Limb (tissue), 2 donors: ENCODE measurements at regions not wholly inside any gene's neighbourhood (a gene's known extent, or its start where the extent isn't known, plus 50 kb on each side); places are given as distances from the start of the nearest gene placed in this dataset.
"Not testable (repeated sequence)": the region's sequence is repeated elsewhere in the genome, so short reads cannot be mapped to it uniquely, and the experiment has no call there.

Experiments used
- DNase-seq, 2 donors: peaks; one replicate each; pipeline ENCODE4 v3.0.0-alpha.2; 2016; ENCODE audit errors: extremely low spot score in 2 of 2

DNA sequence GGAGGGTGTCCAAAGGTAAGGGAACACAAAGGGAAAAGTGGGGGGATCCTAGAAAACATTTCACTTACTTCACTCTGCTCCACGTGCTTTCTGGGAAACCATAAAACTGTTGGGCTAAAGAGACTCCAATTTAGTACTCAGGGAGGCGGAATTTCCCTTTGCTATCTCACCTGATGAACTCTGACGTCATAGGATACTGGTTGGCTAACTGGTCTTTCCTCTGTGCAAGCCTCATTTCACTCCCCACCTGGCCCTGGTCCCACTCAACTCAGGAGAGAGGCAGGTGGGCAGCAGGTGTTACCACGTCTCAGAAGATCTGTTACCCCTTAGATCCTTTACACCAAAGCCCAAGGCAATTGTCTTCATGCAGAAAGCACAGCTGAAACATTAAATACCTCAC, 51.8 kb upstream of the PMAIP1 start:
- DNase-seq = no peak

- DNase-seq = not testable (repeated sequence)
These were observed 52.3 kb upstream of the PMAIP1 start for GRCh38 chr18:59847491-59847846.

- no peak for DNase-seq
These were observed 52.8 kb upstream of the PMAIP1 start for GRCh38 chr18:59846814-59847490.

DNA sequence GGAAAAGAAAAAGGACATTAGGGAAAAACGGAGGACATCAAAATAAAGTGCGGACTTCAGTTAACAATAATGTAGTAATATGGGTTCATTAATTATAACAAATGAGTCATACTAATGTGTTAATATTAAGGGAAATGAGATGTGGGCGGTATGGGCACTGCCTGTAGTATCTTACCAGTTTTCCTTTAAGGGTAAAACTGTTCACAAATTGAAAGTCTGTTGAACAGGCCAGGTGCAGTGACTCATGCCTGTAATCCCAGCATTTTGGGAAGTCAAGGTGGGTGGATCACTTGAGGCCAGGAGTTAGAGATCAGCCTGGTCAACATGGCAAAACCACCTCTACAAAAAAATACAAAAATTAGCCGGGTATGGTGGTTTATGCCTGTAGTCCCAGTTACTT, 56.8 kb upstream of the PMAIP1 start:
- no peak for DNase-seq

- DNase-seq = no peak
These were observed 59.7 kb upstream of the PMAIP1 start for GRCh38 chr18:59839931-59840685.

GRCh38 chr18:59839246-59839645, 60.5 kb upstream of the PMAIP1 start:
- no peak for DNase-seq

DNA sequence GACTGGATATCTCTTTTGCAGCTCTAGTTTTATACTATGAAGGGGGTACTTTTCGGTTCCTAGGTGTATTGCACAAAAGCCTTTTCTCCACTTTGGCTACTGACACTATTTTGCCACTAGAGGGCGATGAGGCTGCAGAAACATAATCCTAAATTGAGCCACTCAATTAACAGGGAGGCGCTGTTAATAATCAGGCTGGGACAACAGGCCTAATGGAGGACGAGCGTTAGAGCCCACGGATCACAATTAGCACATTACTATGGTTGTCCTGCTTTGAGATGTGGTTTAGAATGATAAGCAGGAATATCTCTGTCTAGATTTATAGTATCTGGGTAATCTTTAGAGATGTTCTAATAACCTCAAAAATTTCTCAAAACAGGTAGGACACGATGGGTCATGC, 62.2 kb upstream of the PMAIP1 start:
- peak in 1 of 2 donors; percentile 43 for DNase-seq

GRCh38 chr18:59835605-59836379, 64.0 kb upstream of the PMAIP1 start:
- DNase-seq = no peak

DNA sequence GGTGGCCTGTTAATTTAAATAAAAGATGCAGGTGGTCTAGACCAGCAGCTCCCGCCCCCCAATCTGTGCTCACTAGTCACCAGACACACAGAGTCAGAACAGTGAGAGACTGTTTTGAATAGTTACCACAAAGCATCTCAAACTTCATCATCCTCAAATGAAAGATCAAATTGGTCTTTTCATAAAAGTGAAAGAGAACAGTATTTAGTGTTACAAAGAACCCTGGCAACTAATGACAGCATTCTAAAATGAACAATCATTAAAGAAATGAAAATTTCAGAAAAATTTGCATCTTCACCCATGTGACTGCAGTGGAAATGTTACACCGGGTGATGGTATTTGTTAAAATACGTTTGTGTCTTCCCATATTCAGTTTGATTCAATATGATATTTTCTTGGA, 65.5 kb upstream of the PMAIP1 start:
- no peak for DNase-seq

DNA sequence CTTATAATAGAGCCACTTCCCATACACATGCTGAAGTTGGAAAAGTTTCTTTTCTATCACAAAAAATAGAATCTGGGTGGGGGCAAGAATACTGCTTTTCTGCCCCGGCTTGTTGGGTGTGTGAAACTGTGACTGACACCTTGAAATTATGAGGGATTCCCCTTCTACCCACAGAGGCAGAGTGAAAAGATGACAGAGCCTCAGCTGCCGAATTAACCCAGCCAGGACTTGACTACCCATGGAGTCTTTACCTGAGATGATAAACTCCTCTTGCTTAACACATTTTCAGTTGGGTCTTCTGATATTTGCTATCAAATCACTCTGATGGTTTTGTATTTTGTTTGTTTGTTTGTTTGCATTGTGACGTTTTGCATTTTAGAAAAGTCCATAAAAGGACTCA, 66.0 kb upstream of the PMAIP1 start:
- no peak for DNase-seq

GRCh38 chr18:59823596-59824195, 76.1 kb upstream of the PMAIP1 start:
- peak; percentile 63 to 80 for DNase-seq

DNA sequence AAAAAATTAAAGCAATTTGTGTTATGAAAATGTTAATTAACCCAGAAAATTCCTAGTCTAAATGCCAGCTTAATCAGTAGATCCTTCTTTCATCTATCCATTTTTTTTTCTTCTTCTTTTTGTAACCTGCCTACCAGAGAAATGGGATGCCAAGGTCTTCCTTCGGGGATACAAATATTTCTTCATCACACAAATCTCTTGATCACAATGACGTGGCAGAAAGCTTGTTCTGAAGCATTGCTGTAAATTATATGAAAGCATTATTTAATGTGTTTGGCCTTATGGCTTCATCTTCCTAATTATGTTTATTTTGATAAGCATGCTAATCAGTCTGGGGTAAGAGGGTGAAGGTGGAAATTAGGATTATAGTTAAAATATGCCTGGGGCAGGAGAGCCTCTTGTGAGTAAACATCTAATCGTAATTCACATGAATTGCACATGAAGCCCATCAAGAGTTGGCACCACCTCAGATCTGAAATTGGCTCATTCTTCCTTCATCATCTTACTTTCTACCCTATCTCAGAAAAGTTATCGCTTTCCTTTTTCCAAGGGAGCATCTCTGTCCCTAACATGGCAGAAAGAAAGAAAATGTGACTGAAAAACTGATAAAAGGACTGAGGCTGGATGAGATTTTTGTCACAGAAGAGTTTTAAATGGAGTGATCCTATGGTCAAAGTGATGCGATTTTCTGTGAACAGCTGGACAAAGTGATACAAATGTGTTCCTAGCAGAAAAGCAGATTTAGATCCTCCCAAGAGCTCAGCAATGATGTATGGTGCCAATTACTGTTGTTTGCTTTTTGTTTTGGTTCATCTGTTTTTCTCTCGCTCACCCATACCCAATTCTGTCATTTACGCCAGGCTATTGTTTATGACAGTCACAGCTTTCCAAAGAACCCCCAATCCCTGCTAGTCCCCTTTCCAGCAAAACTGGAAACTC, 76.9 kb upstream of the PMAIP1 start:
- DNase-seq = no peak

- DNase-seq = no peak
These were observed 77.8 kb upstream of the PMAIP1 start for GRCh38 chr18:59821983-59822382.

DNA sequence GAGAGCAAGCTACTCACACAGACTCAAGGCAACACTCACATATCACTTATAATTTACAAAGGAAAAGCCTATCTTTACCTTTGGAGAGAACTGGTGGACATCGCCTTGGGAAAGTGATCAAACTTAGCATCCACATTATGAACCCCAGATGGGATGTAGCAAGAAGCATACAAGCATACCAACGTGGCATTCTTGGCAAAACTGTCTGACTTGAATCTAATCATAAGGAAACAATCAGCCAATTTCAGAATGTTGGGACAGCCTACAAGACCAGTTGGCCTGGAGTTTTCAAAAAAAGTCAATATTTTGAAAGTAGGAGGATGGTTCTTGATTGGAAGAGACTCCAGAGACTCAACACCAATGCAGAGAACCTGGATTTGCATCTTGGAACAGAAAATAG, 79.1 kb upstream of the PMAIP1 start:
- DNase-seq = no peak

DNA sequence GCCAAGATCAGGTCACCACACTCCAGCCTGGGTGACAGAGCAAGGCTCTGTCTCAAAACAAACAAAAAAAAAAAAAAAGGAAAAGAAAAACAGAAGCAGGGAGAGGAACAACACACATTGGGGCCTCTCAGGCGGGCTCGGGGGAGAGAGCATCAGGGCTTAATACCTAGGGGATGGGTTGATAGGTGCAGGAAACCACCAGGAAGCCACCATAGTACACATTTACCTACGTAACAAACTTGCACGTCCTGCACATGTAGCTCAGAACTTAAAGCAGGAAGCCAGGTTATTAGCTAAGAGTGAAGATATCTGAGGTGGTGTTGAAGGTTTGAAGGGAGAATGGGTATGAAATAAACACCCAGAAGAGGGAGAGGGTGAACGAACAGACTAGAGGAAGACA, 81.0 kb upstream of the PMAIP1 start:
- no peak for DNase-seq

DNA sequence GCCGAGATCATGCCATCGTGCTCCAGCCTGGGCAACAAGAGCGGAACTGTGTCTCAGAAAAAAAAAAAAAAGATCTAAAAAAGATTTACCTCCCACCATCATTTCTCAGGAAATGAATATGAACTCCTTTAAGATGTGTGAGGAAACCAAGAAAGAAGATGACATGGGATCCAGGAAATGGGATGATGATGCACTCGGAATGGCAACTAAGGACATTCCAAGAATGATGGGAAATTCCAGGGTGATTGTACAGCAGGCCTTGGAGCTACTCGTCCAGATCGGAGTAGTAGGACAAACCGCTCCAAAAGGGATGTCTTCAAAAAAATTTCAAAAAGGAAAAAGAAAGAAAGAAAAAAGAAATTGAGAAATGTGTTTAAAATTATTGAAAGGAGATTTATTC, 84.9 kb upstream of the PMAIP1 start:
- no peak for DNase-seq

GRCh38 chr18:59813942-59814341, 85.9 kb upstream of the PMAIP1 start:
- no peak for DNase-seq

DNA sequence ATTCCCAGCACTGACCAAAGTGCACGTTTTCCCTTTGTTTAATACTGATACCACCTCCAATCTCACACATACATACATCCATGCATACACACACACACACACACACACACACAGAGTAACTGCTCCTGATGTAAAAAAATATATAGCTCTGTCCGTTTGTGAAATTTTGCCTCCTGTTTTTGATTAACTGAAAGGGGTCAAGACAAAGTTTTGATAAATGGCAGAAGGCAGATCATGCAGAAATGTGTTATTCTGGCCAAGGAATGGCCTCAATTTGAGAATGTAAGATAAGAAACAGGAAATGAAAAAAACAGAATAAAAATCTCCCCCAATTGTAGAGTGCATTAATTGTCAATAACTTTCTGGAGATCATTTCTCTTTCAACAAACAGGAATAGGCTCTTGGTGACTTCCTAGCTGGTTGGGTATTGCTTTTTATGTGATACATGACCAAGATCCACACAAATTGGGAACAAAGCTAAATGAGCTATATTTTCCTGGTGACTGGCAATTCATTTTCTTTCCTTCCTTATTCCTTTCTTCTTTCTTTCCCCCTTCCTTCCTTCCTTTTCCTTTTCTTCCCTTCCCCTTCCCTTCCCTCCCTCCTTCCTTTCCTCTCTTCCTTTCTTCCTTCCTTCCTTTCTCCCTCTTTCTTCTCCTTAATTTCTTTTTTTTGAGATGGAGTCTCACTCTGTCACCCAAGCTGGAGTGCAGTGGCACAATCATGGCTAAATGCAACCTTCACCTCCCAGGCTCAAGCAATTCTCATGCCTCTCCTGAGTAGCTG, 88.9 kb upstream of the PMAIP1 start:
- no peak for DNase-seq

DNA sequence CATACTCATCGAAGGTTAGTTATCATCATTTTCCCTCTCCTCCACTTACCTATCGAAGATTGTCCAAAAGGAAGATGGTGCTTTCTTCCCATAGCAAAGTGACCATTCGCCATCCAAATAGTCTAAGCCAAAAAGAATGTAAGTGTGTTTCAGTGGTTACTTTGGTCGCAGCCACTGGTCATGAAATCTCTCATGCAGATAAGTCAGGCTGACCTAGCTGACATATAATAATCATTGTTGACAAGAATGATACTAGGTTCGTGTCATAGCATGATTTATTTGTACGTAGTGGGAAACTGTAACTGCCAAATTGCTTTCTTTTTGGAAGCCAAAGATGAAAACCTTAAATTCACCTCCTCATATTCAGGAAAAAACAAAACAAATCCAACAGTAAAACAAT, 89.6 kb upstream of the PMAIP1 start:
- no peak for DNase-seq

- no peak for DNase-seq
These were observed 97.8 kb upstream of the PMAIP1 start for GRCh38 chr18:59802031-59802430.
